ENCODE measurements at regions not wholly inside any gene's neighbourhood (a gene's known extent, or its start where the extent isn't known, plus 50 kb on each side); places are given as distances from the start of the nearest gene placed in this dataset.

DNA sequence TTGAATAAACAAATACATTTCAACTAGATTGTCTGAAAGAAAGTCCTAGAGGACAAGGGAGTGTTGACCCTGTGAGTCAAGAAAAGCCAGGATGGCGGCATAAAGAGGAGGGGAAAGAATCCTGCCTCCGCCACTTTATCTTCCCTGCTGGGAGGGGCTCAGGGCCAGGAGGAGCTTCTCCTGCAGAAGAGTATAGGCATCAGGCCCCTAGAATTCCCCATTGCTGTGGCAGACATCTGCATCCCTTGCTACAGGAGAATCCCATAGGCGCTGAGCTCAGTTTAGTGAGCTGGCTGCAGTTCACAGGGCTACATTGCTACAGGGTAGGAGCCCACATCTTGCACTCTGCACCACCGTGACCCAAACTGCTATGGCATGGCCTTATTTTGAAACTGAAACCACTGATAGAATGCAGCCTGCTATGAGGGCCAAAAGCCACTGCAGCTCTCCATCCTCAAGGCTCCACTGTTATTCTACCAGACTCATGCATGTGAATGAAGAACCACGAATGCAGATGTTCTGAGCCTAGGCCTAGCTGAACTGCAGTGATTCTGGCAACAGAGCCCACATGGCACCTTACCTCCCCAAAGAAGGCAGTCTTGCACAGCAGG is 941.4 kb upstream of the CTNND2 start (continued):
- no peak for TF ChIP-seq ZNF274 (IDR thresholded peaks at IDR 0.05; ENCODE audit: low read depth, low read length)

DNA sequence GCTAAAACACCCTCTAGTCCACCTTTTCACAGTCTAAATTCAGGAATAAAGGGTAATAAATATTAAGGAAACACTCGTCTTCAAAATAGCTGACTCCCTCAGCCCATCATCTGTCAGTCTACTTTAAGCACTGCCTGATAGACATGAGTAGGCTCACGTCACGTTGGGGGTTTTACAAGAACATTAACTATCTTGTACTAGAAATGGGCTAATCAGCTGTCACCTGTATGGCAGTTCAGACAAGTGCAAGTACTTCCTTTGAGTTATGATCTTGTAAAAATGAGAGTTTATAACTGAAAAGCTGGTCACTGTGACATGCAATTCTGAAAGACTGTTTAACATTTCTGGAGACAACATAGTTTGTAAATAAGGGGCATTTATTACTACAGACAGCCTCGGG is 936.7 kb upstream of the CTNND2 start:
- H3K27ac ChIP-seq (ENCODE audit: low read depth, low read length) = no peak overlapping the region
- ChIA-PET CTCF (no interaction called here), RAD21 (ENCODE audit: low non-redundant PET in 1 of 2, low total read pairs in 2 of 2, uncharacterized antibody in 2 of 2, unreplicated experiment in 2 of 2) (no interaction called here), POLR2A (no interaction called here)
- no peaks in the 10 kb centered on the region for H3K79me2 ChIP-seq (ENCODE audit: insufficient read depth, low read length)
- no peak overlapping the region for H3K4me3 ChIP-seq (replicated peaks in 1 of 2; ENCODE audit: low read depth in 1 of 2, low read length in 2 of 2)
- intact Hi-C loops (cut with micrococcal nuclease) = no loop called here
- H2AFZ ChIP-seq (ENCODE audit: low read depth, low read length, poor library complexity, severe bottlenecking) = no peak overlapping the region
- no peaks in the 10 kb centered on the region for H3K36me3 ChIP-seq (ENCODE audit: control insufficient read depth in 1 of 2, insufficient read depth in 2 of 2, low read length in 2 of 2)
- ATAC-seq = no peak
- no TSS peak for BruUV-seq (replicated peaks)
- no peak for TF ChIP-seq ELF1 (IDR thresholded peaks at IDR 0.05; ENCODE audit: borderline replicate concordance, low read depth)
- no peak for TF ChIP-seq EGR1 (IDR thresholded peaks at IDR 0.05; ENCODE audit: low read depth)
- TF ChIP-seq JUND (IDR thresholded peaks at IDR 0.05) = no peak
- no peak for TF ChIP-seq SRF (IDR thresholded peaks at IDR 0.05; ENCODE audit: low read depth)
- no peak for TF ChIP-seq YY1 (IDR thresholded peaks at IDR 0.05; ENCODE audit: extremely low read depth, insufficient replicate concordance, low read depth, low read length)
- TF ChIP-seq, protein P1, sequence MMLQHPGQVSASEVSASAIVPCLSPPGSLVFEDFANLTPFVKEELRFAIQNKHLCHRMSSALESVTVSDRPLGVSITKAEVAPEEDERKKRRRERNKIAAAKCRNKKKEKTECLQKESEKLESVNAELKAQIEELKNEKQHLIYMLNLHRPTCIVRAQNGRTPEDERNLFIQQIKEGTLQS (IDR thresholded peaks at IDR 0.05) = no peak
- TF ChIP-seq CEBPB (IDR thresholded peaks at IDR 0.05; ENCODE audit: low read depth) = no peak
- no peak for TF ChIP-seq POLR2A (IDR thresholded peaks at IDR 0.05; ENCODE audit: borderline replicate concordance, extremely low read depth, insufficient read depth, insufficient read length)
- TF ChIP-seq CBX3 (IDR thresholded peaks at IDR 0.05; ENCODE audit: low read depth) = no peak
- TF ChIP-seq ZFX (IDR thresholded peaks at IDR 0.05) = no peak
- no peak for TF ChIP-seq RAD21 (IDR thresholded peaks at IDR 0.05; ENCODE audit: low read depth)
- TF ChIP-seq, protein P2, sequence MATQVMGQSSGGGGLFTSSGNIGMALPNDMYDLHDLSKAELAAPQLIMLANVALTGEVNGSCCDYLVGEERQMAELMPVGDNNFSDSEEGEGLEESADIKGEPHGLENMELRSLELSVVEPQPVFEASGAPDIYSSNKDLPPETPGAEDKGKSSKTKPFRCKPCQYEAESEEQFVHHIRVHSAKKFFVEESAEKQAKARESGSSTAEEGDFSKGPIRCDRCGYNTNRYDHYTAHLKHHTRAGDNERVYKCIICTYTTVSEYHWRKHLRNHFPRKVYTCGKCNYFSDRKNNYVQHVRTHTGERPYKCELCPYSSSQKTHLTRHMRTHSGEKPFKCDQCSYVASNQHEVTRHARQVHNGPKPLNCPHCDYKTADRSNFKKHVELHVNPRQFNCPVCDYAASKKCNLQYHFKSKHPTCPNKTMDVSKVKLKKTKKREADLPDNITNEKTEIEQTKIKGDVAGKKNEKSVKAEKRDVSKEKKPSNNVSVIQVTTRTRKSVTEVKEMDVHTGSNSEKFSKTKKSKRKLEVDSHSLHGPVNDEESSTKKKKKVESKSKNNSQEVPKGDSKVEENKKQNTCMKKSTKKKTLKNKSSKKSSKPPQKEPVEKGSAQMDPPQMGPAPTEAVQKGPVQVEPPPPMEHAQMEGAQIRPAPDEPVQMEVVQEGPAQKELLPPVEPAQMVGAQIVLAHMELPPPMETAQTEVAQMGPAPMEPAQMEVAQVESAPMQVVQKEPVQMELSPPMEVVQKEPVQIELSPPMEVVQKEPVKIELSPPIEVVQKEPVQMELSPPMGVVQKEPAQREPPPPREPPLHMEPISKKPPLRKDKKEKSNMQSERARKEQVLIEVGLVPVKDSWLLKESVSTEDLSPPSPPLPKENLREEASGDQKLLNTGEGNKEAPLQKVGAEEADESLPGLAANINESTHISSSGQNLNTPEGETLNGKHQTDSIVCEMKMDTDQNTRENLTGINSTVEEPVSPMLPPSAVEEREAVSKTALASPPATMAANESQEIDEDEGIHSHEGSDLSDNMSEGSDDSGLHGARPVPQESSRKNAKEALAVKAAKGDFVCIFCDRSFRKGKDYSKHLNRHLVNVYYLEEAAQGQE (IDR thresholded peaks at IDR 0.05; ENCODE audit: low read depth) = no peak
- no peak for TF ChIP-seq ZNF274 (IDR thresholded peaks at IDR 0.05; ENCODE audit: low read depth, low read length)
- no peak for TF ChIP-seq POLR2AphosphoS5 (IDR thresholded peaks at IDR 0.05; ENCODE audit: low read depth, low read length)
- no peak for TF ChIP-seq TCF7L2 (IDR thresholded peaks at IDR 0.05; ENCODE audit: borderline replicate concordance, extremely low read depth, insufficient read depth, insufficient read length)
- TF ChIP-seq, protein P3, sequence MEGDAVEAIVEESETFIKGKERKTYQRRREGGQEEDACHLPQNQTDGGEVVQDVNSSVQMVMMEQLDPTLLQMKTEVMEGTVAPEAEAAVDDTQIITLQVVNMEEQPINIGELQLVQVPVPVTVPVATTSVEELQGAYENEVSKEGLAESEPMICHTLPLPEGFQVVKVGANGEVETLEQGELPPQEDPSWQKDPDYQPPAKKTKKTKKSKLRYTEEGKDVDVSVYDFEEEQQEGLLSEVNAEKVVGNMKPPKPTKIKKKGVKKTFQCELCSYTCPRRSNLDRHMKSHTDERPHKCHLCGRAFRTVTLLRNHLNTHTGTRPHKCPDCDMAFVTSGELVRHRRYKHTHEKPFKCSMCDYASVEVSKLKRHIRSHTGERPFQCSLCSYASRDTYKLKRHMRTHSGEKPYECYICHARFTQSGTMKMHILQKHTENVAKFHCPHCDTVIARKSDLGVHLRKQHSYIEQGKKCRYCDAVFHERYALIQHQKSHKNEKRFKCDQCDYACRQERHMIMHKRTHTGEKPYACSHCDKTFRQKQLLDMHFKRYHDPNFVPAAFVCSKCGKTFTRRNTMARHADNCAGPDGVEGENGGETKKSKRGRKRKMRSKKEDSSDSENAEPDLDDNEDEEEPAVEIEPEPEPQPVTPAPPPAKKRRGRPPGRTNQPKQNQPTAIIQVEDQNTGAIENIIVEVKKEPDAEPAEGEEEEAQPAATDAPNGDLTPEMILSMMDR (IDR thresholded peaks at IDR 0.05 in 2 of 3, conservative IDR thresholded peaks at IDR 0.05 in 1 of 3; ENCODE audit: borderline replicate concordance in 1 of 3, insufficient read depth in 1 of 3, low read depth in 2 of 3, low read length in 2 of 3) = no peak
- TF ChIP-seq, protein P4, sequence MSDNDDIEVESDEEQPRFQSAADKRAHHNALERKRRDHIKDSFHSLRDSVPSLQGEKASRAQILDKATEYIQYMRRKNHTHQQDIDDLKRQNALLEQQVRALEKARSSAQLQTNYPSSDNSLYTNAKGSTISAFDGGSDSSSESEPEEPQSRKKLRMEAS (IDR thresholded peaks at IDR 0.05) = no peak
- H3K27me3 ChIP-seq (ENCODE audit: insufficient read depth, low read length) = no peaks in the 10 kb centered on the region
- H3K9me2 ChIP-seq (ENCODE audit: insufficient read depth) = no peaks in the 10 kb centered on the region
- no peak for DNase-seq (ENCODE audit: low read depth, low spot score)
- no peaks in the 10 kb centered on the region for H4K20me1 ChIP-seq (ENCODE audit: insufficient read depth)
- H3K4me2 ChIP-seq (ENCODE audit: low read length) = no peak overlapping the region
- H3K9me3 ChIP-seq (ENCODE audit: control insufficient read depth in 1 of 2, insufficient read depth in 1 of 2, low read depth in 1 of 2, low read length in 2 of 2) = peaks cover 11 to 21% of the 10 kb centered on the region in 2 experiments; a peak in 2 of 4 replicates
- no peaks in the 10 kb centered on the region for H3K4me1 ChIP-seq (ENCODE audit: control insufficient read depth in 1 of 2, insufficient read depth in 2 of 2, low read length in 2 of 2)
- no peak overlapping the region for H3K9ac ChIP-seq (ENCODE audit: low read length)

Data from HCT116 (cell line).